ENCODE measurements at regions not wholly inside any gene's neighbourhood (a gene's known extent, or its start where the extent isn't known, plus 50 kb on each side); places are given as distances from the start of the nearest gene placed in this dataset.

- TF ChIP-seq CTCF (IDR thresholded peaks at IDR 0.05 in 2 of 3, conservative IDR thresholded peaks at IDR 0.05 in 1 of 3; ENCODE audit: control insufficient read depth in 2 of 3, extremely low read depth in 1 of 3, insufficient read depth in 1 of 3, low read depth in 3 of 3, low read length in 3 of 3) (no peak), IRF4 (IDR thresholded peaks at IDR 0.05; ENCODE audit: low read depth, low read length) (no peak), EP300 (IDR thresholded peaks at IDR 0.05; ENCODE audit: borderline replicate concordance in 1 of 2, control insufficient read depth in 1 of 2, low read depth in 2 of 2, low read length in 2 of 2) (no peak), GATAD2B (conservative IDR thresholded peaks at IDR 0.05; ENCODE audit: low read depth) (no peak), USF2 (IDR thresholded peaks at IDR 0.05; ENCODE audit: borderline replicate concordance, low read depth, low read length) (no peak), CEBPB (IDR thresholded peaks at IDR 0.05; ENCODE audit: borderline replicate concordance in 1 of 2, low read depth in 2 of 2, low read length in 2 of 2) (no peak)
These were observed 474.0 kb downstream of the COG6 start for GRCh38 chr13:40129467-40129866.
